Endometrium (tissue), 2 donors: ENCODE measurements at regions not wholly inside any gene's neighbourhood (a gene's known extent, or its start where the extent isn't known, plus 50 kb on each side); places are given as distances from the start of the nearest gene placed in this dataset.

ENCODE experiments used
- FAIRE-seq: peaks from 2 replicates; lab custom pipeline; 2012; peaks lifted over from hg19 to GRCh38; lab: Jason Lieb, UNC
- donor health status: control.
- donor health status: control.

DNA sequence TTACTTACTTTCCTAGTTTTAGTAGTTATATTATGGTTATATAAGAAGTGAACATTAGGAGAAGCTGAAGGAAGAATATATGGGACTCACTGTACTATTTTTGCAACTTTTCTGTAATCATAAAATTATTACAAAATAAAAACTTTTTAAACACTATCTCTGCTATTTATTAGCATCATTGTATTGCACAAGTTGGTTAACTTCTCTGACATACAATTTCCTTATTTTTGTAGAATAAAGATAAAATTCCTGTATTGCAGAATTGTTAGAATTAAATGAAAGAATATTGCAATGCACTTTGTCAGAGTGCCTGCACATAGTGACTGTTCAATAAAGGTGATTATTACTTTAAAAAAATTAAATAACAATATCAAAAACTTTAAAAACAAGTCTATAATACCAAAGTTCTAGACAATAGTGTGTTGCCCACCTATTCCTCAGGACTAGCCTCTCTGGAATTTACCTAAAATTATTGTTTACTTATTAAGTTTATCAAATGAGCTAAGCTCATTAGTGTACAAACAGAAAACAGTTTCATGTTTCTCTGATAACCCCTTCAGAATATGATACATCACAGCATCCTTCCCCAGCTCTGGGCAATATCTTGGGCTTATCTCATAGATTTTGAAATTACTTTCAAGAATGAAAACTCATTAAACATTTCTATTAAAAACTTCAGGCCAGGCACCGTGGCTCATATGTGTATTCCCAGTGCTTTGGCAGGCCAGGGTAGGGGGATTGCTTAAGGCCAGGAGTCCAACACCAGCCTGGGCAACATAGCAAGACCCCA lies 77.4 kb upstream of the TMPO start:
- FAIRE-seq: no peak

DNA sequence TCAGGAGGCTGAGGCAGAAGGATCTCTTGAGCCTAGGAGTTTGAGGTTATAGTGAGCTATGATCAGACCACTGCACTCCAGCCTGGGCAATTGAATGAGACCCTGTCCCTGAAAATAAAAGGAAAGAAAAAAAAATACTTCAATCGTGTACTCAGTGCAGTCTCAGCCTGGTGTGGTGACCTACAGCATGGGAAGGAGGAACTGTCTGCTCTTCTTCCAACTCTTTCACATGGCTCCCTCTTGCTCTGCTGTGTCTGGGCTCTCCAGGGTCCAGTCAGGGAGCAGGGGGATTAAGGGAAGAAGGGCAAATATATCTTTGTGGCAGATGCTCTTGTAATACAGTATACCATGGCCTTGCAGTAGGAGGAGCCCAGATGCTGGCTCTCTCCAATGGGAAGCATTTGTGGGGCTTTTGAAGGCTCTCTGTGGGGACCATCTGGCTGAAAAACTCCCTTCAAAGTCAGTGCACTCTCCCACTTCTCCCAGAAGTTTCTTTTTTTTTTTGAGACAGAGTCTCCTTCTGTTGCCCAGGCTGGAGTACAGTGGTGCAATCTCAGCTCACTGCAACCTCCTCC lies 76.6 kb upstream of the TMPO start:
- no peak for FAIRE-seq

- FAIRE-seq: no peak
These were observed 75.9 kb upstream of the TMPO start for GRCh38 chr12:98439471-98439951.

DNA sequence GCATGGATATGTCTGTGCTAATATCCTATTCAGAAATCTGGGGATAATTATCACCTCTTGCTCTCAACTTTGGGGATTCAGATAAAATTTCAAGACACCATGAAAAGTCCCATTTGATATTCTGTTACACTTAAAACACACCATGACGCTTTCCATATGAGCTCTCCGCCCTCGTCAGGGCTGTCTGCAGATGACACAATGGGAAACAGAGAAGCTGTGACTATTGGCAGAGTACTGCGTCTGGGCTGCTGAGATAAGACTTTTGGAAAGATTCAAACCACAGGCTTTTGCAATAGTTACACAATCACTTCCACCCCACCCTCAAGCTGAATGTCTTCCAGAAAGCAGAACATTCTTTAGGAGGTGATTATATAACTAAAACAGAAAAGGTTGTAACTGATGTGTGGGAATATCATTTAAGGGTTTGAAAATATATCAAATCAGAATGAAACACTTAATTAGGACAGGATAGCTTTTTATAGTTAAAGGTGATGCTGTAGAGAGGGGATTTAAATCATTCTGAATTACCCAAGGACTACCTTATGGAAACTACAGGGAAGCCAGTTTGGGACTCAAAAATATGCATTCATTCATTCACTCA lies 75.3 kb upstream of the TMPO start:
- no peak for FAIRE-seq

DNA sequence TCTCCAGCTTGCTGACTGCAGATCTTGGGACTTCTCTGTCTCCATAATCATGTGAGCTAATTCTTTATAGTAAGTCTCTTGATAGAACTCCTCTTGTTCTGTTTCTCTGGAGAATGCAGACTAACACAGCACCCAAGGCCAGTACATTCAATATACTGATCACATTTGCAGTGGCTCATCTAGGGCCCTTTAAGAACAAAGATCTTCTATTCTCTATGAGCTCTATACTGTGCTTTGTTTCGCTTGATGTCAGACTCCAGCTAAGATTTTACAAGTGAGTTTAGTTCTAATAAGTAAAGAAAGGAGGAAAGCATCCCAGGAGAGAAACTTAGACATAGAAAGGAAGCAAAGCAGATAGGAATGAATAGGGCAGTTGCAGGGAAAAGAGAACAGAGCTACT lies 69.3 kb upstream of the TMPO start:
- FAIRE-seq: no peak

DNA sequence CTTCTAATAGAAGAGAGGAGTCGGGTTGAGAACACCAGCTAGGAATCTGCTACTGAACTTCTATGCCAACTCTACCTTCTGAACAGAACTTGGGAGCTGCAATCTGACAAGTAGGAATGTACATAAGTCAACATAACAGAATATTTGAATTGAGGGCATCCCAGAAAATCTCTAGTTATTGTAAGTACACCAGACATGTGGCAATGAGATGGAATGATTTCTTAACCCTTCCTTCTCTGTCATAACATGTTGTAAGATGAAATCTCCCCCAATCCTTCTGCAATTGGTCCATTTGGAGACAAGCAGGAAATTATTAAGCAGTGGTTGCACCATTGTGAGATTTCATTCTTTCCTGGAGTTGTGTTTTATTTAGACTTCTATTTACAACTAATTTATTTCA lies 68.7 kb upstream of the TMPO start:
- FAIRE-seq: no peak

DNA sequence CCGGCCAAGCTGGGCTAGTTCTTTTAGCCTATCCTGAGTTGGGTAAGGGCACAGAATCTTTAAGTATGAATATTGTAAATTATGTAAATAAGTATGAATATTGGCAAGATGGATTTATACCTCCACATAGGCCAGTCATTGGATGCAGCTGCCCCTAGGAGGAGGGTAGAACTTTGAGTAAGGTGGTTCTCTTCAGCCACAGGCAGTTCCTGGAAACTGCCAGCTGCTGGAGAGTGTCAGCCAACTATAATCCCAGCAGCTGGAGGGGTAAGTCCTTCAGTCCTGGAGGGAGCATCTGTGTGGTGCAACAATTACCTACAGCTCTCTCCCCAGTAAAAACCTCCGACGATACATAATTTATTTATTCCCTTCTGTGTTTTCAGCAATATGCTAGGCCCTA lies 65.8 kb upstream of the TMPO start:
- no peak for FAIRE-seq

- no peak for FAIRE-seq
These were observed 62.3 kb upstream of the TMPO start for GRCh38 chr12:98453070-98453469.

DNA sequence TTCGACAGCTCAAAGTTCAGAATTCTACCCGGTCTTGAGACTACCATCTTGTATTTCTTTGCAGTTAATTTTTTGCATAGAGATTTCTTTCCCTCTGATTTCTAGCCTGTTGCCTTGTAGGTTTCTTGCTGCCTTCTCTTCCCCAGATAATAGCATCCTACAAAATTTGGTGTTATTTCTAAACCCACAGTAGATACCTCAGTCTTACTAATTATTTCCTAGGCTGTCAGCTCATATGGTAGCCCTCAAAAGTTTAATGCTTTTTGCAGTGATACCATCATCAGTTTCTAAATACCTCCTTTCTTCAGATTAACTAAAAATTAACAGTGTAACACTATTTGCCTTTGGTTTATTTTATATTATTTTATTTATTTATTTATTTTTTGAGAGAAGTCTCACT lies 61.9 kb upstream of the TMPO start:
- no peak for FAIRE-seq

DNA sequence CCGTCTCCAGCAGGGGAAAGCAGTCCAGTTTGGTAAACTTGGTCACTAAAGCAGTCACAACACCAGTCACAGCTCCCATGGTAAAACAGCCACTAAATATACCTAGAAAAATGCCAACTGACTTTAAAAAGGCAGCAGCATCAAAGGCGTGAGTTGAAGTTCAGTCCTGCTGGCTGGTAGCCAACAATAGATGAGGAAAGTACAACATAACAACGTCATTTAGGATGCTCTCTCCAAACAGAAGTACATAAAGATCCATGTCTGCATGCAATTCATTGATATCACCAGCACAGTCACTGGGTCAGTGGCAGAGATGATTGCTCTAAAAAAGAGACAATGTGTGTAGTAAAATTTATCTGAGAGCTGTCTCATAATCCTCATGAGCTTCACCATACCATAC lies 59.3 kb upstream of the TMPO start:
- no peak for FAIRE-seq

DNA sequence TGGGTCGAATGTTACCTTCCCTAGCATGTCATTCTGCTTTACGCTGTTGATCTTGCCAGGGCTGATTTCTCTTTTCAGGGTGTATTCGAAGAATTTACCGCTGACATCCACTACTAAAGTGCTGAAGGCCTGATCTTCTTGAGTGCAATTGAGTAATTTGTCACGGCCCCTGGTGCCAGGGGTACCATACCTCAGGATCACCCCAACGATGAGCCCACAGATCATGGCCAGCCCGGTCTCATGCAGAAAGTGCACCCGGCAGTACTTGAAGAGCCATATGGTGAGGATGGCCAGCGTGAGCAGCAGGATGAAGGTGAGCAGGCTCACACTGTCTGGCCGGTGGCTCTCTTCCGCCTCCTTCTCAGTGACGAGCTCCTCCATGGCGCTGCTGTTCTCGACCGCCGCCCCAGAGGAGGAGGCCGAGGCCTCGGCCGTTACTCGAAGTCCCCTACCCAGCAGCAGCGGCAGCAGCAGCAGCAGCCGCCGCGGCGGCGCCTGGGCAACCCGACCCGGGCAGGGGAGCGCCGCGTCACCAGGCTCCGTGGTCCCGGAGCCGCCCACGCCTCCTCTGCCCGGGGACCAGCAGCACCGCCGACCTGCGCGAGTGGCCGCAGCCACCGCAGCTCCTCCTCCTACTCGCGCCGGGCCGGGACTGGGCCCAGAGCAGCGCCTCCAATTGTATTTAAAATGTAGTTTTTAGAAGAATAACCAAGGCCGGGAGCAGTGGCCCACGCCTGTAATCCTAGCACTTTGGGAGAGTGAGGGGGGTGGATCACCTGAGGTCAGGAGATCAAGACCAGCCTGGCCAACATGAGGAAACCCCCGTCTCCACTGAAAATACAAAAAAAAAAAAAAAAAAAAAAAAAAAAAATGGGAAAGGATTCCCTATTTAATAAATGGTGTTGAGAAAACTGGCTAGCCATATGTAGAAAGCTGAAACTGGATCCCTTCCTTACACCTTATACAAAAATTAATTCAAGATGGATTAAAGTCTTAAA lies 58.5 kb upstream of the TMPO start:
- FAIRE-seq: no peak

GRCh38 chr12:98464190-98464589 lies 51.2 kb upstream of the TMPO start:
- FAIRE-seq: no peak

- no peak for FAIRE-seq
These were observed 49.9 kb upstream of the TMPO start for GRCh38 chr12:98465505-98465904.
